Activated T-cell treated with anti-CD3 and anti-CD28 coated beads for 4 hours (primary cell): ENCODE measurements at regions not wholly inside any gene's neighbourhood (a gene's known extent, or its start where the extent isn't known, plus 50 kb on each side); places are given as distances from the start of the nearest gene placed in this dataset.

ENCODE experiments used
- DNase-seq: peaks from one replicate; pipeline ENCODE4 v3.0.0-alpha.2; 2020

DNA sequence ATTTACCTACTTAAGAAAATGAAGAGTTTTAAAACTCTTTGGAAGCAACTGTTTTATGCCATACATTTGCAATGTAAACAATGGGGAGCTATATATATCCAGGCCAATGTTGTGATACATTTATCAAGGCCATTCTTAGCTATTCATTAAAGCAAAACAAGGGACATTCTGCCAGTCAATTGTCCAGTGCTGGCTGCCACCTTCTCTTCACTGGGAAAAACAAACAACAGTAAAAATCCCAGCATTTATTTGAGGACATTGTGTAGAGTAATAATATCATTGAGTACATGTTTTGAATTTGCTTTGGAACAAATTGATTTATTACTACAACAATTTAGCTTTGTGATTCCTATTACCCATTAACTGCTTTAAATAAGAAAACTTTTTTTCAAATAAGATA is 1107.4 kb downstream of the DTWD2 start:
- DNase-seq = no peak

DNA sequence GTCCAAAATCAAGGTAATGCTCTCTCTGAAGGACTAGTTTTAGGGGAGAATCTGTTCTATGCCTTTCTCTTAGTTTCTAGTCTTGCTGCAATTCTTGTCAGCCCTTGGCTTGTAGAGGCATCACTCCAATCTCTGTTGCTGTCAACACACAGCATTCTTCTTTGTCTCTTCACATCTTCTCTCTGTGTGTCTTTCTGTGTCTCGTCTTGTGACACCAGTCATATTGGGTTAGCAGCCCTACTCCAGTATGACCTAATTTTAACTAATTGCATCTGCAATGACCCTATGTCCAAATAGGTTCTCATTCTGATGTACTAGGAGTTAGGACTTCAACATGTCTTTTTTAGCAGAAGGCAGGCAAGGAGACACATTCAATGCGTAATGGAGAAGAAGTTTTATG is 1110.6 kb downstream of the DTWD2 start:
- DNase-seq = no peak

DNA sequence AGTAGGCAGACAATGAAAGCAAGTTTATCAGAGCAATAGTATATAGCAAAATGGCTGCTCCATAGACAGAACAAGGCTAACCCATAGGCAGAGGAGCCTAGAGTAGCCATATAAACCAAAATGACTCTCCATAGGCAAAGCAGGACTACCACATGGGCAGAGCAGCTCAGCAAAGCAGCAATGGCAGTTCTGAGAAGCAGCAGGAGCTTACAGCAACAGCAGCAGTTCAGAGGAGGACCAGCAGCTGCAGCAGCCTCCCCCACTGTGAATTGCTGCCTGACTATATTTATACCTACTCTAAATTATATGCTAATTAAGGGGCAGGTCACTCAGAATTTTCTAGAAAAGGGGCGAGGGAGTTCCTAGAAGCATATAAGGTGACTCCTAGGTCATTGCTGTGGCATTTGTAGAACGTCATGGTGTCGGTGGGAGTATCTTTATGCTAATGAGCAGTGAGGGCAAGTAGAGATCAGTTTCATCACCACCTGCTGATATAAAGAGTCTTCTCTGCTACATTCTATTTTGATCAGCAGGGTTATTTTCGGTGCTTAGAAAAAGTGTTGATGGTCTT is 1115.5 kb downstream of the DTWD2 start:
- DNase-seq = no peak

DNA sequence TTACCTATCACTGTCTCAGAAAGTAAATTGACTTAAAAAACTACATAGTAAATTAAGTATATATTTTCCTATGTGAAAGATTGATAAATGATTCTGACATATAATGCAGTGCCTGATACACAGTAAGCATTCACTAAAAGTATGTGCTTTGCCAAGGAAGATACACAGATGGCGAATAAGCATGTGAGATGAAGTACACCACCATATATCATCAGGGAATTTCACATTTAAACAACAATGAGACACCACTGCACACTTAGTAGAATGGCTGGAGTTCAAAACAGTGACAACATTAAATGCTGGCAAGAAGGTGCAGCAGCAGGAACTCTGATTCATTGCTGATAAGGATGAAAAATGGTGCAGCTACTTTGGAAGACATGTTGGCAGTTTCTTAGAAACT is 1118.8 kb downstream of the DTWD2 start:
- DNase-seq = no peak

DNA sequence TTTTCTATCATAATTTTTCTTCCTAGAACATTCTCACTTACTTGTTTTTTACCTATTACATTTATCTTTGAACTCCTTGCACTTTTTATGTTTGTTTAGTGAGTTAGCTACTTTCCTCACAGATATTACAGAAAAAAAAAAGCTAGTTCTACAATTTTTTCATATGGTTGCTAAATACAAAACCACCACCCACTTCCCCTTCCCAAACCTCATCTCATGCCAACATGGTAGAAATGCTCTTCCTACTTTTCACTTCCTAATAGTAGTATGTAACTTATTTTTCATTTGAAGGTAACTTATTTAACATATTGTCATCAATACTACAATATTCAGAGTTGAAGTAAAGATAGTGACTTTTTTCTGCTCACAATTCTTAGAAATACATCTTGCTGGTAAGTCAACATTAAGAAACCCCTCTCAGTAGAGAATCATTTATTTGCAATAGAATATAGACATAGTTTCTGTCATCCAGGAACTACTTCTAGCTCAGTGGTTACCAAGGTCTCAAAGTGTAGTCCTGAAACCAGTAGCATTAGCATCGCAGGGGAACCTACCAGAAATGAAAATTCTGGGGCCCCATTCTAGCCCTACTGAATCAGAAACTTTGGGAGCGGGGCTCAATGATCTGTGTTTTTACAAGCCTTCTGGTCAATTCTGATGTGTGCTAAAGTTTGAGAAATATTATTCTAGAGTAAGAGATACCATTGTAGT is 1124.6 kb downstream of the DTWD2 start:
- no peak for DNase-seq

DNA sequence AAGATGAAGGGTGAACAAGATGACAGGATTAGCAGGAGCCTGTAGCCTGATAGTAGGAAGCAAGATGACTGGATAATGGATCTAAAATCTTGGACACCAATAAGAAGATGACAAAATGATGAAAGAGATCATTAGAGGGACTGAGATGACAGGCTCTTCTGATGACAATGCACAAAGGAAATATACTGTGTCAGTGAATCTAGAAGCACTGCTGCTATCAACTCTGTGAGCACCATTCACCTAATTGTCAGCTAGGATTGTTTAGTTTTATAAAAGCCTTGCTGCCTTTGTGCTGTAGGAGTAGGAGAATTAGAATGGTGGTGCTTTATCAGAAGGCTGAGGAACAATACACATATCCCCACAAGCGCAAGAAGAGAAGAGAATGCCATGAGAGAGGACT is 1127.8 kb downstream of the DTWD2 start:
- no peak for DNase-seq

DNA sequence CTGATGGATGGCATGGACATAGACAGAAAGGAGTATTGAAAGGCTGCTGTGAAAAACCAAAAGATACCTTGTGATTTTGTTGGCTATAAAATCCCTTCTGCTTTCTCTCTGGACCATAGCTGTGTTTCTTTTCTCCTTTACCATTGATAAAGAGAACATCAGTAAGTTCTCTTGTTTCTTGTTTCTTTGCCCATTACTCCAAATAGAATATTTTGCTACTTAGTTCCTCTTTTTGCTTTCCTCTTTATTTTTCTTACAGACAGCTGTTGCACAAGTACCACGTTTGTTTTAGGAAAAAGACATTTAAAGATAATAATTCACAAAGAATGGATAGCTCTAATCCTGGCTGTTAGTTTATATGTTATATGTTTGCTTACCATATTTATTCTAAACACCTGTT is 1129.2 kb downstream of the DTWD2 start:
- no peak for DNase-seq

DNA sequence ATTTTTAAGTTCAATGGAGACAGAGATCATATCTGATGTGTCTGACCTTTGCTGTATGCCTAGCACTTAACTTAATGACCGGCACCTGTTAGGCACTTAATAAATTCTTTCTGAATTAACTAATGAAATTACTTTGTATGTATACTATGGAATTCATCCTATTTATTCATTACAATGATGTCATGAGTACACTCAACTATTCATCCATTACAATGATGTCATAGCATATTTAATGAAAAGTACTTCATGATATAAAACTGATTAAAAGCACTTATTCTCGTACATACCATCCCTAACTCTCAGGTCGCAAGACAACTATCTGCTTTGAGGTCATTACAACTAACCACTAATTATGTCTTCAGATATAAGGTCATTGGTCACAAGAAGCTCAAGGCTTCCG is 1131.6 kb downstream of the DTWD2 start:
- DNase-seq = no peak

DNA sequence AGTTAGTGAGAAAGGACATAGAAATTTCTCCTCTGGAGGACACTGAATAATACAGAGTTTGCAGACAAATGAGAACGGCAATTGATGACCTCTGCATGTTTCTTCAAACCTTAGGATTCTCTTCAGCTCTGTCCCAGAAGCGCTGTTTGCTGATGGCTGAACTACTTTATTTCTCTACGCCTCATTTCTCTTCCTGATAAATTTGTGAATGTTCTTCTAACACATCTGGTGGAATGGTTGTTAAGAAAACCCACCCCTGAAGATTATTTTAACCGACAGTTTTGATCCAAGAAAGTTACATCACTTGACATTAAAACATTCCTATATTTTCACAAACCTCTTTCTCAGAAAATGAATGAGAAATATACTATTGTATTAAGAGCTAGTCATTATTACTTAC is 1150.6 kb downstream of the DTWD2 start:
- no peak for DNase-seq

DNA sequence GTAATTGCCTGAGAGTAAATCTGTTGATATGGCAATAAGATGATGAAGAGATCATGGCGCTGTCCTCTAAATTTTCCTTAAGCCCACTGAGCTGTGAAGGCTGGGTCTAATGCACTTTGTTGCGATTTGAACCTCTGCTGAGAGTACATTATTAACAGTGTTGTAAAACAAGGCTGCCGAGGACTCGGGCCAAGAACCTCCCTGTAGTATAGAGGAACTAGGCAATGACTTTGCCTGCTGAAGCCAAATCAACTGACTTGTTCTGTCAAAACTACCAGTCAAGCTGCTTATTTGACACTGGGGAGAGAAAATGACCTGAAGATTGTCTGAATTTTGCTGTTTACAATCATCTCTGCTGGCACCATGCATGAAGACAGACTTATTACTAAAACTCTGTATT is 1154.7 kb downstream of the DTWD2 start:
- no peak for DNase-seq

DNA sequence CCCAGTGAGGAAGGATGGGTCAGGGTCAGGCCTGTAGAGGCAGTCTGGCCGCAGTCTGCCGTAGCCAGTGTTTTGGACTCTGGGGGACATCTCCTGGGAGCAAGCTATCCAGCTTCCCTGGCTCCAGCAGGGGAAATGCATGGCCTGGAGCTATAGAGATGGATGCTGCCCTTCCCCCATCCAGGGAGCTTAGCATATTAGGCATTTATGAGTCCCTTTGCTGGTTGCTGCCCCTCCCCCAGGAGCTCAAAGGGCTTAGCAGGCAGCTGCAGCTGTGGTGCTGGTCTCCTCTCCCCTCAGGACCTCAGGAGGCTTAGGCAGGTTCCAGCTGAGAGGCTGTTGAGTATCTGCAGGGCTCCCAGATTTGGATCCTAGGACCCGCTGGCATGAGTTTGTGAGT is 1158.7 kb downstream of the DTWD2 start:
- no peak for DNase-seq

DNA sequence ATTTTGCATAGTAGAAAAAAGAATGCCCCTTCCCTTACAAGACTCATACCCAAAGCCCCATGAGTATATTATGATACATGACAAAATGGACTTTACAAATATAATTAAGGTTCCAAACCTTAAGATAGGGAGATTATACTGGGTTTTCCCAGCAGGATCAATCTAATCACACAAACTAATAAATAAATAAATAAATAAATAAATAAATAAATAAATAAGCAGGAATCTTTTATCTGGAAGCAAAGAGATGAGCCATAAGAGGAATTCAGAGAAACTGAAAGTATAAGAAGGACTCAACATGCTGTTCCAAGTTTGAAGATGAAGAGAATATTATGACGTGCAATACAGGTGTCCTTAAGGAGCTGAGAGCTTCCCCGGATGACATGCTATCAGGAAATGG is 1174.5 kb downstream of the DTWD2 start:
- no peak for DNase-seq

DNA sequence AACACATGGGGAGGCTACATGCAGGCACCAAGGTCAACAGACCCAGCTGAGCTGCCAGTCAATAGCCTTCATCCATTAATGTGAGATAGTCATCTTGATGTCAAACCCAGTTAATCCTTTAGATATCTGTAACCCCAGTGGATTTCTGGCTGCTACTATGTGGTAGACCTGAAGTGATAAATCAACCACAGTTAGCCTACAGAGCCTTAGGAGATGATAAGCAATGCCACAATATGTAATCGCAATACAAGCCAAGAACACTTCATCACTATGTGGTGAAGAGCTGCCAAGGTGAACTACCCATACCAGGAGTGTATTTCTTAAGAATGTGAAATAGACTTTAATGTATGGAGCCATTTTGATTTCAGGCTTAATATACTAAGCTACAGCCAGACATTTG is 1175.5 kb downstream of the DTWD2 start:
- DNase-seq = no peak

DNA sequence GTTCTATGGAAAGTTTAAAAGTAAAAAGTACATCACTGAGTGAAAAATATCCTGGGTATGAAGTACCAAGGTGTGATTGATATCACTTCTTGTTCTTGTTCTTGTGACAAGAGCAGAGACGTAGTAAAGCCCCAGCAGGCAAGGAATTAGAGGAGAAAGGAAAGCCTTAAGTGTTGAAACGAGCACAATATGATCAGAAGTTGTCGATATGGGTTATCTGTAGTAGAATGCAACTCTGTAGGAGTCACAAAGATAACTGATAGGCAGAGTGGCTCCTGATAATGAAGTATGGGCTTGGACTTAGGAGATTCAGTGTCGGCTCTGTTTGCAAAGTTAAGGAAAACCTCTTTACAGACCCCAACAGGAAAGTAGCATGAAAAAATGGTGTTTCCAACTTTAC is 1179.1 kb downstream of the DTWD2 start:
- DNase-seq = no peak

DNA sequence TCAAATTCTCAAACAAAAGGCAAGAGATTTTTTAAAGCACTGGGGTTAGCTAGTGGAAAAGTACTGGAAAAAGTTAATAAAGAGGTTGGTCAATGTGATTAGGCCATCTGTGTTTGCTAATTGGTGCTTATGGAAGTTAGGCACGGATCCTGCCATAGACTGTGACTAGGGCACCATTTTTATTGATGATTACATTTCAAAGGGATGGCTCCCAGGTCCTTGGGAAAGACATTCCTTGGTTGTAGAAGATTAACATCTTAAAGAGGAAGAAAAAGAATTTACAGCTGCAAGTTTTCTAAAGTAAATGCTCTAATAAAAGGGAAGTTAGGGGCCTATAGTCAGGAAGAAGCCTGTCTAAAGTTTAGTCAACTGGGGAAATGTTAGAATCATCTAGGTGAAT is 1183.3 kb downstream of the DTWD2 start:
- no peak for DNase-seq

DNA sequence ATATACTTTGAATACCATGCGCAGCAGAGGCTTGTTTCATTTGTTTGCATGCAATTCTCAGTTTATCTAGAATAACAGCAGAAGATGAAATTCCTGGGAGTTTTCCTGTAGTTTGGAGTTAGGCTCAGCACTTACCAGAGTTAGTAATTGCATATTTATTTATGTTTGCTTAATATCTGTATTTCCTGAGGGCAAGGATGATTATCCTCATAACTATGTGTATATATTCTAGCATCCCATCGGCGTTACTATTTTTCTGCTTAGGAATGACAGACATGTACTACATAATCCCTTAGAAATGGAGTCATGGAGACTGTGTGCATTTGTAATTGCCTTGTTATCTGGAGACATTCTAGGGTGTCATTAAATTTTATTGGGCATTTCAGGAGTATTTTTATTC is 1184.8 kb downstream of the DTWD2 start:
- DNase-seq = no peak

DNA sequence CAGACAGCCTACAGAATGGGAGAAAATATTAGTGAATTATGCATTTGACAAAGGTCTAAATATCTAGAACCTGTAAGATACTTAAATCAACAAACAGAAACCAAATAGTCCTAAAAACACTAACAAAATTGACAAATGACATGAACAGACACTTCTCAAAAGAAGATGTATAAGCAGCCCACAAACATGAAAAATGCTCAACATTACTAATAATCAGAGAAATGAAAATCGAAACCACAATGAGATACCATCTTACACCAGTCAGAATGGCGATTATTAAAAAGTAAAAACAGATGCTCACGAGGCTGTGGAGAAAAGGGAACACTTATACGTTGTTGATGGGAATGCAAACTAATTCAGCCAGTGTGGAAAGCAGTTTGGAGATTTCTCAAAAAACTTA is 1186.8 kb downstream of the DTWD2 start:
- DNase-seq = no peak

DNA sequence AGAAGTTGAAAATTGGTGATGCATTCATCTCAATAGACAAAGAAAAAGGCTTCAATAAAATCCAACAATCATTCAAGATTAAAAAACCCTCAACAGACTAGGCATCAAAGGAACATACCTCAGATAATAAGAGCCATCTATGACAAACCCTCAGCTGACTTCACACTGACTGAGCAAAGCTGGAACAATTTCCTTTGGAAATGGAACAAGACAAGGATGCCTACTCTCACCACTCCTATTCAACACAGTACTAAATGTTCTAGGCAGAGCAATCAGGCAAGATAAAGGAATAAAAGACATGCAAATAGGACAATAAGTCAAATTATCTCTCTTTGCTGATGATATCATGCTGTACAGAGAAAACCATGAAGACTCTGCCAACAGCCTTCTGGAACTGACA is 1188.1 kb downstream of the DTWD2 start:
- DNase-seq = no peak

DNA sequence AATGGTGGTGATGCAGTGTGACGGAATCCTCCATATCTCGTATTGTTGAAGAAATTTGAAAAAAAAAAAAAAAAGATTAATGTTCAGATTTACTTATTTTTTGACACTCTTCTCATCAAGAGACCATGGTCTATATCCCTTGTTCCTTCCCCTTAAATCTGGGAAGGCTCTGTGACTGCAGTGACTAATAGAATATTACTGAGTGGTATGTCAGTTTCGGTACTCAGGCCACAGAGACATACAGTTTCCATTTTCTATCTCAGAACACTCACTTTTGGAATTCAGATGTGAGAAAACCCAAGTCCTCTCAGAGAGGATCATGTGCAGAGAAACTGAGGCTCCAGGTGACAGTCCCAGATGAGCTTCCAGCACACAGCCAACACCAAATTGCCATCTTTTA is 1193.5 kb downstream of the DTWD2 start:
- no peak for DNase-seq

DNA sequence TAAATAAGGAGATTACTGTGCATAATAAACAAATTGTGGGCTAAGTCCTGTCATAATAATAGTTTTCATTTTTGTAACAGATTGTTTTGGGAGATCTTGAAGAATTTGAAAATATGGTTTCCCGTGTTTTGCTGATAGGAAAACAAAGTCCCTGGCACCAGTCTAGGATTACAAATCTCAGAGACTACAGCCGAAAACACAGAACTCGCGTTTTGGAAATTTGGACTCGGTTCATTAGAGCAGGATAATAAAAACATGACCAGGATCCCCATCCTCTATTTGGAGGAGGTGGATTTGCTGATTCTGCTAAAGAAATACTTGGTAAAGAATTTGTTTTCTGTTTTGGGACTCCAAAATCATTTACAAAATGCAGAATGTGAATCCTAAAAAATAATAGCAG is 1194.4 kb downstream of the DTWD2 start:
- no peak for DNase-seq

DNA sequence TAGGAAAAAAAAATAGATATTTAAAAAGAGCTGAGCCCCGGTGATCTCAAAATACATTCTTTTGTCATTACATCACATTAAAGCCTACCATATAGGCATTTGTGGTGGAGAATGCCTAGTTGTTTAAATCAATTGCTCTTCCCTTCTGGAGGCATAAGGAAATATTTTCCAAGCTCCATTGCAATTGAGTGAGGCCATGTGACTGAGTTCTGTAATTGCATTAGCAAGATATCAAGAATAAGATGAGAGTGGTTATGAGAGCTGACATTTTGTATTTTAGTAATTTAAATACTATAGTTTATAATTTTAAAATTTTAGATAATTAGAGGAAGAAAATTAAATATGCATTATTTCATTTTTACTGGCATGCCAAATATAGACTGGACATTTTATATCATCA is 1195.9 kb downstream of the DTWD2 start:
- no peak for DNase-seq

DNA sequence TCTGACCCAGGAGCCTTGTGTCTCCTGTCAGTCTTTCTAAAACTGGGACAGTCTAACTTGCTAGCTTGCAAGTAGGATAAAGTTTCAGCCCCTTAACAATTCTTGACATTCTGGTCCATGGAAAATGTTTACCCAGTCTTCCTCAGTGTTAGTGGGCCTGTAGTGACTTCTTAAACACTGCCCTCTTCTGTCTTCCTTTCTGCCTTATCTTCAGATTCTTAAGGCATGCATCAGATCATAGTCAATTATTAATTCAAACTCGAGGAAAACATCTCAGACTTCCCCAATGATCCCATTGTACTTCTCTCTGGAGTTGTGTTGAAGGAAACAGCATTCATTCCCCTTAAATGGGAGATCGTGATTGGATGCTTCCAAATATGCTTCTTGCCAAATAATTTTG is 1199.8 kb downstream of the DTWD2 start:
- DNase-seq = no peak

DNA sequence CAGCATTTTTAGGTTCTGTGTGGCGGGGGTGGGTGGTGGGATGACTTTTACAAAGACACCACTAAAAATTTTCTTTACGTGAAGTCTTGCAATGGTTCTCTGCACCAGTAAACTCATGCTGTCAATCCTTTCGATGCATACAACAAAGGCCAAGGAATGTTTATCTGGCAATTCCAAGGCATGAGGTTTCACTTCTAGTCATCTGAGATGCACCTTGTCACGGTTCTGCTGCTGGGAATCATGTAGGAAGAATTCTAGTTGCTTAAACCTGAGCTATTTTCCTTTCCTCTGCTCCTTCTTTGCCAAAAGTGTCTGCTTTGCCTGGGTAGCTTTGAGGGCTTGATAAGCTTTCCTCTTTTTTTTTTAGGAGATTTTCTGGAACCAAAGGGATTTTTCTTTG is 1204.5 kb upstream of the SEMA6A start:
- no peak for DNase-seq

DNA sequence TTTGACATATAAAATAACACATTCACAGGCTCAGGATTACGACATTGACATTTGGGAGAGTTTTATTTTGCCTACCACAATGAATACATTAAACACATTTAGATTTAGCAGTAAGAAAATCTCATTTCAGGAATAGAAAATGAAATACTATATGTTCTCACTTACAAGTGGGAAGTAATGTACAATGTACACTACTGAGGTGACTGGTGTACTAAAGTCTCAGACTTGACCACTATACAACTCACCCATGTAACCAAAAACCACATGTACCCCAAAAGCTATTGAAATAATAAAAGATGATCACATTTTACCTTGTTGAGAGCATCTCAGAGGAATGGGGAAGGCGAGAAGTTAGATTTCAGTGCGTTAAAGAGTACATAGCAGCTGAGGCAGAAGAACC is 1202.4 kb upstream of the SEMA6A start:
- no peak for DNase-seq

DNA sequence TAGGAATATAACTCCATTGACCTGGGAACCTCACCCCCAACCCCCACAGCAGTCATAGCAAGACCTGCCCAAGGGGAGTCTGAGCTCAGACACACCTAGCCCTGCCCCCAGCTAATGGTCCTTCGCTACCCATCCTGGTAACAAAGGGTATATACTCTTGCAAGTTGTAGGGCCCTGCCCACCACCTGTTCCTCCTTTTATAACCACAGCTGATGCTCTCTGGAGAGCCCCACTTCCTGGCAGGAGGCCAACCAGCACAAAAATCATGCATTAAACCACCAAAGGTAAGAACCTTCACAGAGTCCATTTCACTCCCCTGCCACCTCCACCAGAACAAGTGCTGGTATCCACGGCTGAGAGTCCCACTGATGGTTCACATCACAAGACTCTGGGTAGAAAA is 1195.3 kb upstream of the SEMA6A start:
- no peak for DNase-seq
